Heart left ventricle (tissue), 16 donors: ENCODE measurements at regions not wholly inside any gene's neighbourhood (a gene's known extent, or its start where the extent isn't known, plus 50 kb on each side); places are given as distances from the start of the nearest gene placed in this dataset.

ENCODE experiments used
- ATAC-seq, 4 donors: fragments of 200-7000 bp; cut with Tn5 transposase; one replicate each; pipeline ENCODE4 v1.9.1; 2020 to 2022; ENCODE audit warnings: moderate library complexity in 4 of 4, mild to moderate bottlenecking in 3 of 4, moderate number of reproducible peaks in 1 of 4
- DNase-seq, 5 donors: peaks; one replicate each; pipeline ENCODE4 v3.0.0-alpha.2; 2020
- H3K27ac ChIP-seq, 12 donors: fragments of 200-600 bp; sonication (generic) in 4 of 12; one replicate each; pipeline versions ENCODE4 v1.5.0 to v1.8.0; 2016 to 2022; ENCODE audit warnings: mild to moderate bottlenecking in 2 of 12
- H3K27me3 ChIP-seq, 9 donors: fragments of 200-600 bp; sonication (generic) in 2 of 9; one replicate each; pipeline versions ENCODE4 v1.5.1 to v1.8.0; 2016 to 2022; ENCODE audit warnings: mild to moderate bottlenecking in 3 of 9
- H3K36me3 ChIP-seq, 9 donors: fragments of 200-600 bp; sonication (generic) in 2 of 9; one replicate each; pipeline versions ENCODE4 v1.5.0 to v1.8.0; 2018 to 2022; ENCODE audit warnings: mild to moderate bottlenecking in 2 of 9
- H3K4me1 ChIP-seq, 12 donors: fragments of 200-600 bp; sonication (generic) in 4 of 12; one replicate each; pipeline versions ENCODE4 v1.5.0 to v1.8.0; 2016 to 2022; ENCODE audit warnings: mild to moderate bottlenecking in 3 of 12
- H3K4me3 ChIP-seq, 12 donors: fragments of 200-600 bp; sonication (generic) in 4 of 12; one replicate each; pipeline versions ENCODE4 v1.5.0 to v1.8.0; 2017 to 2022; ENCODE audit warnings: mild to moderate bottlenecking in 9 of 12, moderate library complexity in 4 of 12
- H3K9me3 ChIP-seq, 12 donors: fragments of 200-600 bp; sonication (generic) in 4 of 12; one replicate each; pipeline versions ENCODE4 v1.5.0 to v1.8.0; 2016 to 2022; ENCODE audit warnings: mild to moderate bottlenecking in 1 of 12
- CTCF ChIP-seq, 12 donors: fragments of 200-600 bp; sonication (generic) in 4 of 12; IDR thresholded peaks; one replicate each; pipeline versions ENCODE4 v1.5.0 to v1.8.0; 2018 to 2022; ENCODE audit warnings: antibody characterized with exemption in 12 of 12, mild to moderate bottlenecking in 5 of 12
- POLR2A ChIP-seq, 2 donors: fragments of 450-650 bp; IDR thresholded peaks; one replicate each; pipeline ENCODE4 v1.6.1; 2017; ENCODE audit warnings: antibody characterized with exemption in 2 of 2, mild to moderate bottlenecking in 2 of 2, moderate library complexity in 2 of 2
- WGBS, 4 donors: extraction: QIAGEN DNeasy Blood & Tissue Kit in 2 of 4; methylation state at CpG; one replicate each; pipeline versions ENCODE4 v1.1.5 to v1.1.7; 2013 to 2018; 5-methylcytosine and 5-hydroxymethylcytosine counted together
- intact Hi-C, 10 donors: fragments of 100-400 bp; cut with DNase I; formaldehyde crosslinking; loops; one replicate each; pipeline versions ENCODE4 v1.11.1 to v1.14.2; 2022
- donor health status: ischemic (EF 13 %, LVEDD 7.1; RV severe dilation, severe dysfunction).
- donor health status: healthy with polysubstance abuse.
- donor health status: DM: no; HTN: yes; CAD: no.
- donor health status: DM: no; HTN: no; CAD: no.
- donor health status: ischemic (EF 25% LVEDD 6.9; RV normal size, moderate dysfunction).
- donor health status: ischemic (EF 25% LVEDD 5.7; RV mildly dilated, moderate dysfunction).
- donor health status: healthy.
- donor health status: DM: yes; HTN: yes; CAD: no.
- donor health status: ischemic (EF 35%, LVEDD 5.7; RV mildly dilated, moderate dysfunction).
- donor health status: nonischemic (EF 11% LVEDD 7.7; RV severe dilation, severe dysfunction).
- donor health status: DM: yes; HTN: yes; CAD: no.
- donor health status: PGD.
- donor health status: ischemic (EF 29% LVEDD 5.4; RV normal size, mild dysfunction).
- donor health status: nonischemic (EF 23%, LVEDD 6.1; RV moderate dilation, normal function).

GRCh38 chr10:57880446-57881227 lies 387.1 kb downstream of the IPMK start:
- Histone ChIP-seq H3K27me3 (no peaks in the 10 kb centered on the region), H3K9me3 (no peaks in the 10 kb centered on the region), H3K27ac (no peak overlapping the region), H3K36me3 (no peaks in the 10 kb centered on the region), H3K4me3 (no peak overlapping the region), H3K4me1 (no peaks in the 10 kb centered on the region)
- WGBS, 4 donors = 76 to 85% (median 81%) methylated on average over 1 of the region's 1 CpG
- TF ChIP-seq CTCF (IDR thresholded peaks at IDR 0.05) (no peak), POLR2A (IDR thresholded peaks at IDR 0.05) (no peak)
- ATAC-seq (no peak), DNase-seq (no peak)
- intact Hi-C loops = no loop called here

GRCh38 chr10:57874810-57875209 lies 392.9 kb downstream of the IPMK start:
- no peak overlapping the region for H3K27ac ChIP-seq
- TF ChIP-seq CTCF (IDR thresholded peaks at IDR 0.05) = no peak
- no peak for TF ChIP-seq POLR2A (IDR thresholded peaks at IDR 0.05)
- ATAC-seq = no peak
- H3K36me3 ChIP-seq = no peaks in the 10 kb centered on the region
- WGBS, 4 donors = 87 to 91% (median 90%) methylated on average over 4 of the region's 4 CpGs
- H3K4me1 ChIP-seq = no peaks in the 10 kb centered on the region
- DNase-seq = no peak
- intact Hi-C loops = no loop called here
- no peaks in the 10 kb centered on the region for H3K9me3 ChIP-seq
- H3K4me3 ChIP-seq = no peak overlapping the region
- no peaks in the 10 kb centered on the region for H3K27me3 ChIP-seq

DNA sequence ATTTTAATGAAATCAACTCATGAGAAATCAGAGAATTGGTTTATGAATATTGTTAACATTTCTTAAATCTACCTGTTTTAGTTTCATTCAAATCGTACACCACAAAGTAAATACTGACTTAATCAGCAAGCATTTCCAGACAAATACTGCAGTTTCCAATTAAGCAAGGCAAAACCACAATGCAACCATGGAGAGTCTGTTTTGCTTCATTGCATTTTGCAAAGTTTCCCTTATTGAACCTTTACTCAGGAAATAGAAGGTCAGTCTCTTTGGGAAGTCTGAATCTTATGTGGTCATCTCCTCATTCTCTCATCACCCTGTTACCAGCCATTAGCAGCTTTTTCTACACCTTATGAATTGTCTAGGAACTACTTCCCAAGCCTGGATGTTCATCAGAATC lies 400.5 kb downstream of the IPMK start:
- intact Hi-C loops = no loop called here
- Histone ChIP-seq H3K27me3 (no peaks in the 10 kb centered on the region), H3K4me3 (no peak overlapping the region), H3K4me1 (no peaks in the 10 kb centered on the region), H3K27ac (no peak overlapping the region), H3K36me3 (no peaks in the 10 kb centered on the region), H3K9me3 (no peaks in the 10 kb centered on the region)
- TF ChIP-seq CTCF (IDR thresholded peaks at IDR 0.05) (no peak), POLR2A (IDR thresholded peaks at IDR 0.05) (no peak)
- WGBS, 4 donors = 58 to 70% (median 66%) methylated on average over 1 of the region's 1 CpG
- DNase-seq = no peak
- no peak for ATAC-seq

DNA sequence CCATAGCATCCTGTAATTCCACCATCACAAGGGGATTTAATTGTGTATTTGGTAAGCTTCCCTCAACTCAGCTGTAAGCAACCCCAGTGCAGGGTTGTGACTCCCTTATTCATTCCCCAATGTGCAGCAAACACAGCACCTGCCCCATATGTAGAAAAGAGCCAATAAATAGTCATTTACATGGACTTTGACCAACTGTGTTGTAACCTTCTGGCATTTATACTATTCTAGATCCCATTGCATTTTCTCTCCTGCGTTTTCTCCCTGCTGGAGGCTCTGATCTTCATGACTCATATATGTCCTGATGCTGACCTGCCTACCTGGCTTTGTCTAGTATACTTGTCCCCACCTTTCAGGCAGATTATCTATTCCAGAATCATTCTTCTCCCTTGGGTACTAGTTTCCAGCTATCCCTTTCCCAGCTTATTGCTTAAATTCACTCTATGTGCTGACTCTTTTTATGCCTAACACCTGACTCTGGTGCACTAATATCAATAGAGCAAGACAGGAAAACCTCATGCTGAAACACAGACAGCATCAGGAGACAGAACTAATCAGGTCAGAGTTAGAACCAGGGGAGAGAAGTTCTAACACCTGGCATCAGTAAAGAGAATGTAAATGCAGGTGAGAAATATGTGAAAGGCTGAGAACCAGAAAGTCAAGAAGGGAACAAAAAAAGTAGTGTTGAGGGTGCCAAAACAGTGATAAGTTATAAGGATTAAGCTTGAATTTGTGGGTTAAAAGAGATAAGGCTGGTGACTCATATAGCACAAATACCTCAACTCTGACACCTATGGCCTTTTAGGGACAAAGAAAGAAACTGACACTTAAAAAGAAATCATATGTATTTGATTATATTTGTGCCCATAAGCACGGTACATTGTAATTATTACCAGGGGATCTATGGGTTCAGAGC lies 402.7 kb downstream of the IPMK start:
- no peak for TF ChIP-seq CTCF (IDR thresholded peaks at IDR 0.05)
- TF ChIP-seq POLR2A (IDR thresholded peaks at IDR 0.05) = no peak
- ATAC-seq (no peak), DNase-seq (no peak)
- H3K27ac ChIP-seq = no peak overlapping the region
- no peaks in the 10 kb centered on the region for H3K4me1 ChIP-seq
- H3K4me3 ChIP-seq = no peak overlapping the region
- no peaks in the 10 kb centered on the region for H3K27me3 ChIP-seq
- intact Hi-C loops = no loop called here
- WGBS, 4 donors = 29 to 43% (median 35%) methylated on average over 2 of the region's 2 CpGs
- H3K36me3 ChIP-seq = no peaks in the 10 kb centered on the region
- no peaks in the 10 kb centered on the region for H3K9me3 ChIP-seq
